ENCODE measurements at regions not wholly inside any gene's neighbourhood (a gene's known extent, or its start where the extent isn't known, plus 50 kb on each side); places are given as distances from the start of the nearest gene placed in this dataset.

DNA sequence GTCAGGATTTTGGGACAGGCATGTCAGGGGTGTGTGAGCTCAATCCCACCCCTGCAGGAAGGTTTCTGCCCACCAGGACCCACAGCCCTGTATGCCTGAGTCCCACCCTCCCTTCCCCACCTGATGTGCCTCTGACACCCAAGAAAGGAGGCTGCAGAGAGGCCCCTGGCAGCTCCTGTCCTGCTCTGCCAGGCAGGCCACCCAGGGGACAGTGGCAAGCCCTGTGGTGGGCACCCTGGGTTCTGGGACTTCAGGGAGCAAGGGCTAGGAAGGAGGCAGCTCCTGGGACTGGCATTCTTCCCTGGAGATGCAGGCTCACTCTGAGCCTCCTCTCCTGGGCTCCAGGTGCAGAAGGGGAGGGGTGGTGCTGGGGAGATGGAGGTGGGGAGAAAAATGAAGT is 234.5 kb upstream of the B3GAT1 start:
- DNase-seq (no peak), ATAC-seq (no peak)
- intact Hi-C loops (cut with DNase I) = no loop called here
- TF ChIP-seq, protein P1, sequence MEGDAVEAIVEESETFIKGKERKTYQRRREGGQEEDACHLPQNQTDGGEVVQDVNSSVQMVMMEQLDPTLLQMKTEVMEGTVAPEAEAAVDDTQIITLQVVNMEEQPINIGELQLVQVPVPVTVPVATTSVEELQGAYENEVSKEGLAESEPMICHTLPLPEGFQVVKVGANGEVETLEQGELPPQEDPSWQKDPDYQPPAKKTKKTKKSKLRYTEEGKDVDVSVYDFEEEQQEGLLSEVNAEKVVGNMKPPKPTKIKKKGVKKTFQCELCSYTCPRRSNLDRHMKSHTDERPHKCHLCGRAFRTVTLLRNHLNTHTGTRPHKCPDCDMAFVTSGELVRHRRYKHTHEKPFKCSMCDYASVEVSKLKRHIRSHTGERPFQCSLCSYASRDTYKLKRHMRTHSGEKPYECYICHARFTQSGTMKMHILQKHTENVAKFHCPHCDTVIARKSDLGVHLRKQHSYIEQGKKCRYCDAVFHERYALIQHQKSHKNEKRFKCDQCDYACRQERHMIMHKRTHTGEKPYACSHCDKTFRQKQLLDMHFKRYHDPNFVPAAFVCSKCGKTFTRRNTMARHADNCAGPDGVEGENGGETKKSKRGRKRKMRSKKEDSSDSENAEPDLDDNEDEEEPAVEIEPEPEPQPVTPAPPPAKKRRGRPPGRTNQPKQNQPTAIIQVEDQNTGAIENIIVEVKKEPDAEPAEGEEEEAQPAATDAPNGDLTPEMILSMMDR (IDR thresholded peaks at IDR 0.05) = no peak
- no peaks in the 10 kb centered on the region for H3K36me3 ChIP-seq
- no peaks in the 10 kb centered on the region for H3K9me3 ChIP-seq
- peaks cover 0 to 24% of the 10 kb centered on the region in 2 donors for H3K27me3 ChIP-seq
- no peaks in the 10 kb centered on the region for H3K4me1 ChIP-seq
- H3K4me3 ChIP-seq = no peak overlapping the region
- H3K27ac ChIP-seq = no peak overlapping the region

DNA sequence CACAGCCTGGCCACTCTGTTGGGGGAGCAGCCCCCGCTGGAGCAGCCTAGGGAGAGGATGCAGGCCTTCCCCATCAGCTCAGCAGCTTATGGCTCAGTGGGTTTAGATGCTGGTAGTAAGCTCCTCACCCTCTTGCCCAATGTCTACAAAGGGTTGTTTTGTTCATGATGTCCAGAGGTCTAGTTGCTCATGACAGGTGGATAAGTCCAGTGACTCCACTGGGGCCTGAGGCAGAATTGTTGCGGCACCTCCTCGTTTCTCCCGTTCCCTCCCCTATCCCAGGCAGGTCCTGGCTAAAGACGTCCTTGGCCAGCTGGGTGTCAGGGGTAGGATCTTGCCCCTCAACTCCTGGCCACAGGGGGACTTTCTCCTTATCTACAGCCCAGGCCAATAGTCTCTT is 233.5 kb upstream of the B3GAT1 start:
- no peak for DNase-seq
- Histone ChIP-seq H3K36me3 (no peaks in the 10 kb centered on the region), H3K27me3 (peaks cover 0 to 31% of the 10 kb centered on the region in 2 donors), H3K9me3 (no peaks in the 10 kb centered on the region), H3K4me1 (no peaks in the 10 kb centered on the region), H3K4me3 (no peak overlapping the region), H3K27ac (no peak overlapping the region)
- TF ChIP-seq, protein P1 (IDR thresholded peaks at IDR 0.05) = no peak
- no peak for ATAC-seq
- intact Hi-C loops (cut with DNase I) = no loop called here

DNA sequence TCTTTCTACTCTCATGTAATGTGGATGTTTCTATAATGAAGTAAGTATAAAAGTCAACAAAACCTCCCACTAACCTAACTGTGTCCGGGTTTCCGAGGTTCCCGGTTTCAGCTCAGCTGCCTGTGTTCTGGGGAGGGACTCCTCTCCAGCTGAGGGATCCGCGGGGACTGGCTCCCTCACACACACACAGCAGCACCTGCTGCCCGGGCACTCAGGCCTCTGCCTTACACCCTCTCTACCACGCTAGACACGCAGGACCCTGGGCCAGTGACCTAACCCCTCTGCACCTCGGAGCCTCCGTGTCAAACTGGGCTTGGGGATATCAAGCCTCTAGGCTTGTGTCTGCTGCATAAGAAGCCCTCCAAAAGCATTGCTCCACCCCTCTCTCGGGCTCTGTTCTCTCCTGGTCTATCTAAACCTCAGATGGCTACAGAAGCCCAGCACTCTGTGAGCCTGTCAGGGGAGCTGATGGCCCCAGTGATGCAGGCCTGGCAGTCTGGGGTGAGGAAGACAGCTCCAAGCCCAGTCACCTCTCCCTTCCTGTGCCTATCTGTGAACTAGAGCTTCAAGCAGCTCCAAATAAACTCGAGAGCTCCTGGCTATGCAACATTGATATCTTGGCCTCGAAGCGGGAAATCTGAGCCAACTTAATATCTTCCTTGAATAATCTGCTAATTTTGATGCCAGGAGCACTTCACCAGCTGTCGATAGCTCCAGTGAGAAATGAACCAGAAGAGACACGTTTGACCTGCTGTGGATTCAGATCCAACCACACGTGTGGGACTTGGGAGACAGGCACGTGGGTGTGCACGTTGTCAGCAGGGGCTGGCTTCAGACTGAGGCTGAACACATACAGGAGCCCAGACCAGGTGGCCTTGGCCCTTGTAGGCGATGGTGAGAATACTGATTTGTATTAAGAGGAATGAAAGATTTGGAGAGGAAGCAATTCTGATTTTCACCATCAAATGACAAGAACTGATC is 232.7 kb upstream of the B3GAT1 start:
- Histone ChIP-seq H3K4me3 (no peak overlapping the region), H3K4me1 (no peaks in the 10 kb centered on the region), H3K36me3 (no peaks in the 10 kb centered on the region), H3K9me3 (no peaks in the 10 kb centered on the region), H3K27ac (no peak overlapping the region), H3K27me3 (peaks cover 0 to 33% of the 10 kb centered on the region in 2 donors)
- intact Hi-C loops (cut with DNase I) = no loop called here
- TF ChIP-seq, protein P1 (IDR thresholded peaks at IDR 0.05) = no peak
- ATAC-seq (peak; percentile 21), DNase-seq (peak in 1 of 4 donors; percentile 26)

DNA sequence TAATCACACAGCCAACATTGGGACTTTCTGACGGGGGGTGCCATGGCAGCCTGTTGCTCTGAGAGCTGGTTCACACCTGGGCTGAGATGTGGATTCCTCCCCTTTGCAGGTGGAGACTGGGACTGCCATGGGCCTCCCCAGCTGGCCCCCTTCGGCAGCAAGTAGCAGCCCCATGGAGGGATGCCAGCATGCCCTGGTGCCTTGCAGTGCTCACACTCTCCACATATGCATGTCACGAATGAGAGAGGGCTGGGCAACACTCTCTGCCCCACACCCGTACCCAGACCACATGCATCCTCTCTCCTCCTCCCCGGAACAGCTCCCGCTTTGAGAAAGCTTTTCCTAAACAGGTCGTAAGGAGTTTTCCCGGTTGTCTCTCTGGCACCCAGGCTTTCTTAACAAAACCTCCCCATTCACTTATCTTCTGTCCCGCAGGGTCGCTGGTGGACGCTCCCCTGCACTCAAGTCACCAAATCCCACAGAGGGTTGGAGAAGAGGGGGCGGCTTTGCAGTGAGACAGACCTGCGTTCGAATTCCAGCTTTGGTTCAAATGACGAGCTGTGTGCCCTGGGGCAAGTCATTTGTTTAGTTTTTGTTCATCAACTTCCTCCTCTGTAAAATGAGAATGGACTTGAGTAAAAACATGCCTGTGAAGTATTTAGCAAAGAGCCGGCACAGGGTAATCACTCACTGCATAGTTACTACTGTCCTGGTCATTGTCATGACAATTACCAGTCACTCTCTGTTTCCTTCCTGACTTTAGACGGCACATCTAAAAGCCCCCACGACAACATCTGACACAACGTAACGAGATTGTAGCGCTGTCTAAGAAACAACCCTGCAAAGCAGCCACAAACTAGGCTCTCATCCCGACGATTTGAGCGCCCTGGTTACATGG is 231.3 kb upstream of the B3GAT1 start:
- no peak for ATAC-seq
- no peak for DNase-seq
- Histone ChIP-seq H3K27ac (no peak overlapping the region), H3K27me3 (peaks cover 0 to 33% of the 10 kb centered on the region in 2 donors), H3K9me3 (no peaks in the 10 kb centered on the region), H3K4me3 (no peak overlapping the region), H3K36me3 (no peaks in the 10 kb centered on the region), H3K4me1 (no peaks in the 10 kb centered on the region)
- intact Hi-C loops (cut with DNase I) = no loop called here
- TF ChIP-seq, protein P1 (IDR thresholded peaks at IDR 0.05) = no peak

DNA sequence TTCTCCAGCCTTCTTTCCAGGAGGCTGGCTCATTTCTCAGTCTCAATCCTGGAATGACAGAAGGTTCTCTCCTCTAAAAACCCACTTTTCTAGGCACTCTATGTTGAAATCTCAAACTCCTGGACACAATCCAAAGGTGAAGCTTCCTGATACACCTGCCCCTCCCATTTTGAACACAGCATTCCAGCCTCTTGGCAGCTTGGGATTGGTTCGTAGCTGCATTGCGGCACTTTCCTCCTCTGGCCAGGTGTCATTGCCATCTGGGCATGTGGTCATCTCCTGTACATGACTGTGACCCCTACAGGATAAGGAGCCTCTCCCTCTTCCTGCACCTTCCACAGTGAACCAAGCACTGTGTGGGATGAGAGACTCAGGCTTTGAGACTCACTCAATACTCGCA is 230.2 kb upstream of the B3GAT1 start:
- no peak overlapping the region for H3K4me3 ChIP-seq
- intact Hi-C loops (cut with DNase I) = no loop called here
- peaks cover 0 to 33% of the 10 kb centered on the region in 2 donors for H3K27me3 ChIP-seq
- H3K4me1 ChIP-seq = no peaks in the 10 kb centered on the region
- TF ChIP-seq, protein P1 (IDR thresholded peaks at IDR 0.05) = no peak
- H3K36me3 ChIP-seq = no peaks in the 10 kb centered on the region
- no peaks in the 10 kb centered on the region for H3K9me3 ChIP-seq
- DNase-seq (no peak), ATAC-seq (no peak)
- H3K27ac ChIP-seq = no peak overlapping the region

All from left lung (tissue), 4 donors.